COLO829 (cell line): ENCODE measurements at regions not wholly inside any gene's neighbourhood (a gene's known extent, or its start where the extent isn't known, plus 50 kb on each side); places are given as distances from the start of the nearest gene placed in this dataset.

ENCODE experiments used
- DNase-seq: peaks from one replicate; pipeline ENCODE4 v3.0.0; 2012; ENCODE audit warnings: low spot score

- DNase-seq: no peak
Observed at GRCh38 chr6:140058863-140059262, 684.4 kb upstream of the CITED2 start.

GRCh38 chr6:140052736-140053729 is 678.6 kb upstream of the CITED2 start:
- peak; percentile 23 for DNase-seq

DNA sequence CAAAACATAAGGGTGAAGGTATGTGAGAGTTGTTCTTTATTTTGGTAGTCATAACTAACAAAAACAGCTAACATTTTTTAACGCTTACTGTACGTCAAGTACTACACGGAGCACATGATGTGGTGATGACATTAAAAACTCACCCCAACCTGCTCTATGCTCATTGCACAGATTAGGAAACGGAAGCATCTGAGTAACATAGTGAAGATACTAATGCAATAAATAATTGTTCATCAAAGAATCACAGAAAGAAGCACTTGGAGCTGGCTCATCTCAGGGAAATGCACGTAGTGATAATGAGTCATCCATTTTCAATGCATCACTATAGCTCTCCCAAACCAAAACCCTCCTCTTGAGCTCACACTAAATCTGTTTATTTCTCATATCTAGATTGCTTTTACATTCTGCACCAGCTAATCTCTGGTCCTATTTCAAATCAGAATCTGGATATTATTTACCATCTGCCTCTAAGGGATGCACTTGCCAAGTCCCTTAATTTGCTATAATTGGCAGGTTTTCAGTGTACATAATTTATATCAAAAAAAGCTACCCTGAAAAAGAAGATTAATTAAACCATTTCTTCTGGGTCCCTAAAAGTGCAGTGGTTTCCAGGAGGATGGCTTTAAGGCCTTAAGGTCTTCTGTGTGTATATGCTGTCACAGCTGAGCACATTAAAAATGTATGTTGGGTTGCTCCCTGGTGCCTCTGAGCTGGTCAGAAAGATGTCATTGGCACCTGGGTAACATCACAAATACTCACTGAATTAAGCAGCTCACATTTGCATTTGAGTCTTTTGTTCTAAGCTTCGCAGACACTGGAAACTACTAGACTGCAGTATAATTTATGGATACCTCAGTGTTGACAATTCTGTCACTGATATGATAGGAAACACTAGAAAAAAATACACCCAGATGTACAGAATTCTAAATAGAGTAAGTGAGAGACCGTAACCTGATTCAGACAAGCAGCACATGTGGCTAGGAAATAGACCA is 677.4 kb upstream of the CITED2 start:
- peak; percentile 58 for DNase-seq

GRCh38 chr6:140050101-140050995 is 675.9 kb upstream of the CITED2 start:
- DNase-seq: no peak

DNA sequence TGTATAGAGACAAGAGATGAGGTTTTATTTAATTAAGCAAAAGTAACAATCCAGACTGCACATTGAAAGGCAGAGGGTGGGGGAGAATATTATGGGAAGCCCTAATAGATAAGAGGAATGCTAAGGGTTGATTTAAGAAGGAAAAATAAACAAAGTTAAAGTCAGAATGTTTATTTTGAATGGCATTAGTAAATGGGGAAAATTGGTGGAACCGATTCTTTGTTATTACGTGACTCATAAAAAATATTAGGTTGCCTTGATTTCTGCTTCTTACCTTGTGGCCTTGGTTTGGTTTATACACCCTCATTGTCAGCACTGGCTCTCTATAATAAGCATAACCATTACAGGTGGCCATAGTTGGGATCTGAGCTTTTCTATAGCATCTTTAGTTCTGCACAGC is 674.8 kb upstream of the CITED2 start:
- no peak for DNase-seq

GRCh38 chr6:140048202-140048790 is 673.8 kb upstream of the CITED2 start:
- no peak for DNase-seq

DNA sequence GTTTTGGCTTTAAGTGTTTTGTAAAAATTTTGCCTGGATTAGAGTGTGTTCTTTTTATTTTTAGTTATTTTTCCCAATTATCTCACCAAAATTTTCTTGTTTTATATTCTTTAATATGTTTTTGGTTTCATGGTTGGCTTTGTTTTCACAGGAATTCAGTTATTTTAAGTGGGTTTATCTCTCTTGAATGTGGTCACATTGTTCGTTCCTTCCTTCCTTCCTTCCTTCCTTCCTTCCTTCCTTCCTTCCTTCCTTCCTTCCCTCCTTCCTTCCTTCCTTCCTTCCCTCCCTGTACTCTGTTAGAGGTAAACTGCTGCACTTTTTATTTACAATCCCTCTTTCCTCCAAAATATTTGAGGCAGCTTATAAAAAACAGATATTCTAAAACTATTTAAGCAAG is 672.9 kb upstream of the CITED2 start:
- DNase-seq: no peak

GRCh38 chr6:140046016-140046632 is 671.7 kb upstream of the CITED2 start:
- DNase-seq: no peak

GRCh38 chr6:140045116-140045515 is 670.7 kb upstream of the CITED2 start:
- no peak for DNase-seq

DNA sequence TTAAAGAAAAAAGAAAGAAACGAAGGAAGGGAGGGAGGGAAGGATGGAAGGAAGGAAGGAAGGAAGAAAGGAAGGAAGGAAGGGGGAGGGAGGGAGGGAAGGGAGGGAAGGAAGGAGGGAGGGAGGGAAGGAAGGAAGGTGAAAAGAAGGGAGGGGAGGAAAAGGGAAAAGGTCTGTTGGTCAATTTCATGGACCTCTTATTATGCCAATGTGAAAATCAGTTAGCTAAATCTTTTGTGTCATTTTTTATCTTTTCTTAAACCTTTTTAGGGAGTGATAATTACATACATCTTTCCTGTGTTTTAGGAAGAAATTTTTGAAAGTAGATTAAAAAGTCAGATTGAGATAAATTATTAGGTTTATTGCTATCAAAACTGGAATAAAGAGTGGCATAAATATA is 670.2 kb upstream of the CITED2 start:
- no peak for DNase-seq

- peak; percentile 65 for DNase-seq
Observed at GRCh38 chr6:140043762-140044378, 669.4 kb upstream of the CITED2 start.

GRCh38 chr6:140043357-140043756 is 668.9 kb upstream of the CITED2 start:
- DNase-seq: peak; percentile 74

GRCh38 chr6:140041571-140042332 is 667.3 kb upstream of the CITED2 start:
- no peak for DNase-seq

DNA sequence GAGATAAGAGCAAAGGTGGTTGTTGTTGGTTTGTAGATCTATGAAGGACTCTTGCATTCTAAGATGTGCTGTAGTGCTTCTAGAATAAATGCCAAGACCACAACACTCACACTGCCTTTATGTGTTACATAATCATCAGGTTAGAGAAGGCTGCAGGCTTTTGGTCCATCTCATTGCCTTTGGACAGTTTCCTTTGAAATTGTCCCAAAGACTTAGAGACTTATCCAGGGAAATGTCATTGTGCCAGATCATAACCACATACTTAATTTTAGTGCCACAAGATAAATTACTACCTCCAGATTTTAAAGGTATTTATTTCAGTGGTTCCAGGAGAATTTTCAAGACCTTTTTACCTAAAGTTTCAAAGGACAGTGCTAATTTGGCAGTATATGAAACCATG is 666.6 kb upstream of the CITED2 start:
- no peak for DNase-seq

- no peak for DNase-seq
Observed at GRCh38 chr6:140040396-140040795, 665.9 kb upstream of the CITED2 start.

DNA sequence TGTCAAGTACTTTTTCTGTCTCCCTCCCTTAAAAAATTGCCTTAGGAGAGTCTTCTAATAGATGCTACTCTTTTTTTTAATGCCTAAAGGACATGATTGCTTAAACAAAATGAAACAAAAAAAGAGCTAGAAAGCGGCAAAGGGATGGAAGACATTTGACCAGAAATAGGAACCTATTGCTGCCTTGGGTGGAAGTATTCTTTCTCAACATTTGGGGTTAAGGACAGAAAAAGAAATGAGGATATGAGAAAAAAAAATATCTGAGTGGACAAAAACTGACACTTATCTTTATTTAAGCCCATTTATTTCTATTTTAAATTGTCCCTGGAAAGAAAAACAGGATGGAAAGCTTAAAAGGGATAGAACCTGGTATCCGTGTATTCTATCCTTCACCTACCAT is 664.9 kb upstream of the CITED2 start:
- no peak for DNase-seq

GRCh38 chr6:140036196-140036595 is 661.7 kb upstream of the CITED2 start:
- no peak for DNase-seq

DNA sequence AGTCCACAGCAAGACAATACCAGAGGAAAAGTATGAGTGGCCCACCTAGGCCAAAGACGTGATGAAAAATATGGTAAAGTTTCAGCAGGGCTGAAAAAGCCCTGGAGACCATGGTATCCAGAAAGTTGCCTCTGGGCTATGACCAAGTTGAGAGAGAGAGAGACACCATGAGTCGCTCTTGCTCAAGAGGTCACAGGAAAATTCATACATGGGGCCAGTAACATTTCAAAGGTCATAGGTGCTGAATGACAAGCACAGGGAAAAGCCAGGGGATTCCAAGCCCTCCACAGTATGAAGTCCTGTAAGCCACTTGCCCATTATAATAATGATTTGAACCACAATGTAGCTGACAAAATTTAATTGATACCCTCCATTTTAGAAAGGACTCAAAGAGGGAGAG is 657.7 kb upstream of the CITED2 start:
- DNase-seq: no peak

DNA sequence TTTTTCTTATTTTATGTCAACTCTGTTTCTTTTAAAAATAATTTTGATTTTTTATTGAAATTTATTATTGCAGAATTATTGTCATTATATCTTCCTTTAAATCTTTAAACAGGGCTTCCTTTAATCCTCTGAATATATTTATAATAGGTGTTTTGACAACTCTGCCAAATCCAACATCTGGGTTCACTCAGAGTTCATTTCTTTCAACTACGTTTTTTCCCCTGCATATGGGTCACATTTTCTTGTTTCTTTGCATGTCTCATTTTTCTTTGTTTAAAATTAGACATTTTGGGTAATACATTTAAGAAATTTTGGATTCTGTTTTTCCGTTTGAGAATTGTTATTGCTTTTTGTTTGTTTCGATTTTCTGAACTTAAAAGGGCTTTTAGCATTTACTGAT is 655.1 kb upstream of the CITED2 start:
- no peak for DNase-seq

GRCh38 chr6:140027219-140027618 is 652.8 kb upstream of the CITED2 start:
- DNase-seq: no peak
